GM12872 (cell line): ENCODE measurements at regions not wholly inside any gene's neighbourhood (a gene's known extent, or its start where the extent isn't known, plus 50 kb on each side); places are given as distances from the start of the nearest gene placed in this dataset.

Source experiments
- TF ChIP-seq, protein P1 (sequence below): IDR thresholded peaks from 3 replicates; pipeline ENCODE4 v1.5.1; 2011; ENCODE audit warnings: low read depth, mild to moderate bottlenecking, low read length, moderate library complexity; ENCODE audit not compliant: insufficient read depth

DNA sequence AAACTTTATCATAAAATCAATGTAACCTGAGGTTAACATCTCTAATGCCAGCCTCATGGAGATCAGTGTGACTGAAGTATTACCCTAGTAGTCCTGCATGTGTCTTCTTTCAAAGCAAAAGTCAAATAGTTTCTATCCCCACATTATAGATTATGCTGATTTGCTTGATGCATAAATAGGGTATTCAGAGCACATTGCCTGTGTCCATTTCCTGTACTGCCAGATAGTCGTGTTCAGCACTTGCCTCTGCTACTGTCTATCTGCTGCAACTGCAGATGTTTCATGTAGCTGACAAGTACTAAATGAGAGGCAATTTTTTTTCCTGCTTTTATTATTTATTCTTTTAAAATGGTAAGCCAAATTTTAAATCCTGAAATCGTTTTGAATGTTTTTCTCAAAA, 348.7 kb downstream of the CHRM3 start:
- TF ChIP-seq, protein P1, sequence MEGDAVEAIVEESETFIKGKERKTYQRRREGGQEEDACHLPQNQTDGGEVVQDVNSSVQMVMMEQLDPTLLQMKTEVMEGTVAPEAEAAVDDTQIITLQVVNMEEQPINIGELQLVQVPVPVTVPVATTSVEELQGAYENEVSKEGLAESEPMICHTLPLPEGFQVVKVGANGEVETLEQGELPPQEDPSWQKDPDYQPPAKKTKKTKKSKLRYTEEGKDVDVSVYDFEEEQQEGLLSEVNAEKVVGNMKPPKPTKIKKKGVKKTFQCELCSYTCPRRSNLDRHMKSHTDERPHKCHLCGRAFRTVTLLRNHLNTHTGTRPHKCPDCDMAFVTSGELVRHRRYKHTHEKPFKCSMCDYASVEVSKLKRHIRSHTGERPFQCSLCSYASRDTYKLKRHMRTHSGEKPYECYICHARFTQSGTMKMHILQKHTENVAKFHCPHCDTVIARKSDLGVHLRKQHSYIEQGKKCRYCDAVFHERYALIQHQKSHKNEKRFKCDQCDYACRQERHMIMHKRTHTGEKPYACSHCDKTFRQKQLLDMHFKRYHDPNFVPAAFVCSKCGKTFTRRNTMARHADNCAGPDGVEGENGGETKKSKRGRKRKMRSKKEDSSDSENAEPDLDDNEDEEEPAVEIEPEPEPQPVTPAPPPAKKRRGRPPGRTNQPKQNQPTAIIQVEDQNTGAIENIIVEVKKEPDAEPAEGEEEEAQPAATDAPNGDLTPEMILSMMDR: no peak

DNA sequence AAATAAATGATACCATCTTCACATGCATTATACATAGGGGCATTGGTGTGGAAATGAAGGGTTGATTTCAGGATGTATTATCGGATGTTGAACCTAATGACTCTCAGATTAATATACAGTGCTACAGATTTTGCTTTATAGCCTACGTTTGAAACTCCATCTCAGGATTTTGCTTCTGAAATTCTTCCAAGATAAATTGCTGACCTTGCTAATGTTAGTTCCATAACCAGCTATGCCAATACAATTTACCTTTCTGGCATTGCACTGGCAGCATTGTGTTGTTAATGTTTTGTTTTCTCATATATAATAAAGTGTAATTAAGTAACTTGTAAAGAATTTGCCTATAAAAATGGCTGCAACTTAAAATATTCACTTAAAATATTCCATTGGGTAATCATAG, 350.1 kb downstream of the CHRM3 start:
- TF ChIP-seq, protein P1: no peak

DNA sequence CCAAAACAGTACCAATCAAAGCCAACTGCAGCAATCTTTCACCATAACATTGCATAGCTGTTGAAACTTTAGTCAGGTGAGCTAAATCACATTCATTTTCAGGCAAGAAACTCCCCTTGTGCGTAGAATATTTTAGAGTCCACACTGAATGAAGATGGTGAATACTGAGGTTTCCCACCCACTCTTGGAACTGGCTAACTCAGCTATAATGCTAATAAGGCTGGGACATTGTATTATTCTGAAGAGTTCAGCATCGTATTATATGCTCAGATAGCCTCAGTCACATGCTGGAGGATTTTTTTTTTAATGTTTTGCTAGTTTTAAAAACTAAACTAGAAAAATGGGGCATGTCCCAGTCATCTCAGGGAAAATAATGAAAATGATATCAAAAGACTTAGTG, 352.3 kb upstream of the FMN2 start:
- TF ChIP-seq, protein P1: no peak

DNA sequence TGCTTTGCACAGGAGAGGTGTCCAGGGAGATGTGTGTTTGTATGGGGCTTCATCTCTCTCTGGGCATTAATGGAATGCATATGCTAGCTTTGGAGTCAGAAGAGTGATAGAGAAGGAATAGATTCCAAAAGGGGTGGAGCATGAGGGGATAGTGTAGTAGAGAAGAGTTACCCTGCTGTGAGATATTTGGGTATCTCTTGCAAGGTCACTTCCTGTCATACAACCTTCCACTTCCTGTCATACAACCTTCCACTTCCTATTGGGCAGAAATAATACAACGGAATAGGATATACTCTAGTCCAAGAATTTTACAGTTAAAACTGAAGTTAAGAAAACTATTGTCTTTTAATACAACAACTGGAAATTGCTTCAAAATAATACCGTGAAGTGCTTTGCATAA, 351.8 kb upstream of the FMN2 start:
- TF ChIP-seq, protein P1: no peak

DNA sequence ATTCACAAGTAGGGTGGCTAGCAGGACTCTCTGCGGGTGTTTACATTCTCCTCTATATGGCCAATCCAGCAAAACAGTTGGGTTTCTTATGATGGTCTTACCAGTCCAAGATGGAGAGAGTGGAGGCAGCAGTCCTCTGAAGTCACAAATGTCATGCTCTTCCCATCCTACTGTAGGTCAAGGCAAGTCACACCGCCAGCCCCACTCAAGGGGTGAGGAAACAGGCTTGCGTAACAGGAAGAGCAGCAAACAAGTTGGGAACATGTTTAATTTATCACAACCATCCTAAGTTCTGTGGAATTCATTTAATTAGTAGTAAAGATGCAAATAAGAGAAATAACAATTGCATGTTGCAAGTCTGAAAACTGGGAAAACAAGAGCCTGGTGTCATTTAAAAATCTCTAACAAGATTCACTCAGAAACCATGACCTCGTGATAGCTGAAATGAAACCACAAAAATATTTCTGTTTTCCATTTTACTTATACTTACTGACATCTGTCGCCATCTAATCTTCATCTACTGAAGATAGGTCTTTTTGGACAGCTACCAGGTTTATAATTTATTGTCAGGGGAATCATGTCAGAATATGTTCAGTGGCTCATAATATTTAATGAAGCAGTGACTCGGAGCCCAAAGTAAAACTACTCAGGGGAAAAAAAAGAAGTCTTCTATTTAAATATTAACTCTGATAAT, 349.1 kb upstream of the FMN2 start:
- TF ChIP-seq, protein P1: no peak

DNA sequence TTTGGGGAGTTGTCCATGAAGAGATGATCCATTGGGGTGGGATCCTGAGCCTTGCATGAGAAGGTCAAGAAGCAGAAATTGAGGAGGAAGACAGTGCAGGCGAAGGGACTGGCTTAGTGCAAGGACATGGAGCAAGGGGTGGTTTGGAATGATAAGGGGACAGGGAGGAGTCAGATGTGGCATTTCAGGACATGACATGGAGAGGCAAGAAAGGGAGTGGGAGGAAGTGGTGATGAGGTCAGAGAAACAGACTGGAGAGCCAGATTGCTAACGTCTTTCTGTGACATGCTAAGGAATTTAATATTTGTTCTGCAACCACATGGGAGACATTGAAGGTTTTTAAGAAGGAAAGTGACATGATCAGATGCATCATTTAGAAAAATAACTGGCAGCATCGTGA, 346.8 kb upstream of the FMN2 start:
- TF ChIP-seq, protein P1: no peak

DNA sequence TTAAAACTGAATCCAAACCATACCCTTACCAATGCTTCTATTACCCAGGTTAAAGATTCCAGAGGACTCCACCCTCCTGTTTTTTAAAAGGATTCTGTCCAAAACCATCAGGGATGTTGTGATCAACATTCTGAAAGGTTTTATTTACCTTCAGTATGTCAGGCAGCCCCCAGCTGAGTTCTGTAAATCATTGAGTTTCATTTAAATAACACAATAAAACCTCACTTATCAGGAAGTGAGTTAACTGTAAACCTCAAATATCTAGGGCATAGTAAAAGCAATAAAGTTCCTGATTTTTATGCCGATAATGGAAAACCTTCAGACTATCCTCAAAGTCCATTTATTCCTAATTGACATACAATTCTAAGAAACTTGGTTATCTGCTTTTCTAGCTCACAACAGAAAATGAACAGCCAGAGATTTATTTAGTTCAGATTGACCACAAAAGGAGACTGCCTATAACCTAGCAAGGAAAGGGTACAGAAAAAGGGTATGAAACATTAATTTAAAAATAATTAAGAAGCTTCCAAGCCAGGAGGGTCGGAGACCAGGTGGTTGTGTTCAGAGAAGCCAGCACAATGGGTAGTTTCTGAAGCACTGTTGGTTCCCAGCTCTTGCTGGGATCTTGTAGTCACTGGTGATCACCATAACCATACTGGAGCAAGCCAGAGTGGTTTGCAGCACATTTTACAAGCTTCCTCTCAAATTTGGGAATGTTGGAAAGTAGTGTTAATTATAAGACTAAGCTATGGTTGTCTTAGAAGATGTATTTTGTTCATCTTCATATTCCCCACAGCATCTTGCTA, 336.4 kb upstream of the FMN2 start:
- TF ChIP-seq, protein P1: no peak
